ENCODE measurements at regions not wholly inside any gene's neighbourhood (a gene's known extent, or its start where the extent isn't known, plus 50 kb on each side); places are given as distances from the start of the nearest gene placed in this dataset.
"Not testable (repeated sequence)": the region's sequence is repeated elsewhere in the genome, so short reads cannot be mapped to it uniquely, and the experiment has no call there.

- in situ Hi-C loops (cut with HindIII; ENCODE audit: low pct_unique_long_range_greater_than_20kb, low sequenced_read_pairs); DNase-seq (ENCODE audit: low read depth in 1 of 2, low spot score in 1 of 2): not testable (repeated sequence)
Observed at GRCh38 chr16:18263046-18263445, 73.5 kb downstream of the NPIPA8 start.

- DNase-seq (ENCODE audit: low read depth in 1 of 2, low spot score in 1 of 2); in situ Hi-C loops (cut with HindIII; ENCODE audit: low pct_unique_long_range_greater_than_20kb, low sequenced_read_pairs): not testable (repeated sequence)
Observed at GRCh38 chr16:18261848-18262247, 74.7 kb downstream of the NPIPA8 start.

GRCh38 chr16:18259496-18260176 lies 76.9 kb downstream of the NPIPA8 start:
- DNase-seq (ENCODE audit: low read depth in 1 of 2, low spot score in 1 of 2); in situ Hi-C loops (cut with HindIII; ENCODE audit: low pct_unique_long_range_greater_than_20kb, low sequenced_read_pairs): not testable (repeated sequence)

GRCh38 chr16:18252943-18253342 lies 83.6 kb downstream of the NPIPA8 start:
- DNase-seq (ENCODE audit: low read depth in 1 of 2, low spot score in 1 of 2); in situ Hi-C loops (cut with HindIII; ENCODE audit: low pct_unique_long_range_greater_than_20kb, low sequenced_read_pairs): not testable (repeated sequence)

- DNase-seq (ENCODE audit: low read depth in 1 of 2, low spot score in 1 of 2); in situ Hi-C loops (cut with HindIII; ENCODE audit: low pct_unique_long_range_greater_than_20kb, low sequenced_read_pairs): not testable (repeated sequence)
Observed at GRCh38 chr16:18230505-18230904, 106.0 kb downstream of the NPIPA8 start.

- DNase-seq (ENCODE audit: low read depth in 1 of 2, low spot score in 1 of 2); in situ Hi-C loops (cut with HindIII; ENCODE audit: low pct_unique_long_range_greater_than_20kb, low sequenced_read_pairs): not testable (repeated sequence)
Observed at GRCh38 chr16:18222054-18223009, 114.2 kb downstream of the NPIPA8 start.

- DNase-seq (ENCODE audit: low read depth in 1 of 2, low spot score in 1 of 2); in situ Hi-C loops (cut with HindIII; ENCODE audit: low pct_unique_long_range_greater_than_20kb, low sequenced_read_pairs): not testable (repeated sequence)
Observed at GRCh38 chr16:18217741-18218140, 118.8 kb downstream of the NPIPA8 start.

GRCh38 chr16:18216814-18217213 lies 119.7 kb downstream of the NPIPA8 start:
- in situ Hi-C loops (cut with HindIII; ENCODE audit: low pct_unique_long_range_greater_than_20kb, low sequenced_read_pairs) = not testable (repeated sequence)

GRCh38 chr16:18213810-18214209 lies 122.7 kb downstream of the NPIPA8 start:
- in situ Hi-C loops (cut with HindIII; ENCODE audit: low pct_unique_long_range_greater_than_20kb, low sequenced_read_pairs); DNase-seq (ENCODE audit: low read depth in 1 of 2, low spot score in 1 of 2): not testable (repeated sequence)

More at GRCh38 chr16:18216814-18217213, 119.7 kb downstream of the NPIPA8 start:
- peak in 1 of 2 experiments; percentile 0 for DNase-seq (ENCODE audit: low read depth in 1 of 2, low spot score in 1 of 2)

- DNase-seq (ENCODE audit: low read depth in 1 of 2, low spot score in 1 of 2); in situ Hi-C loops (cut with HindIII; ENCODE audit: low pct_unique_long_range_greater_than_20kb, low sequenced_read_pairs): not testable (repeated sequence)
Observed at GRCh38 chr16:18211505-18211904, 125.0 kb downstream of the NPIPA8 start.

GRCh38 chr16:18204786-18205185 lies 131.8 kb downstream of the NPIPA8 start:
- in situ Hi-C loops (cut with HindIII; ENCODE audit: low pct_unique_long_range_greater_than_20kb, low sequenced_read_pairs); DNase-seq (ENCODE audit: low read depth in 1 of 2, low spot score in 1 of 2): not testable (repeated sequence)

- DNase-seq (ENCODE audit: low read depth in 1 of 2, low spot score in 1 of 2); in situ Hi-C loops (cut with HindIII; ENCODE audit: low pct_unique_long_range_greater_than_20kb, low sequenced_read_pairs): not testable (repeated sequence)
Observed at GRCh38 chr16:18204309-18204708, 132.2 kb downstream of the NPIPA8 start.

- in situ Hi-C loops (cut with HindIII; ENCODE audit: low pct_unique_long_range_greater_than_20kb, low sequenced_read_pairs) = not testable (repeated sequence)
Observed at GRCh38 chr16:18201511-18201910, 135.0 kb downstream of the NPIPA8 start.

GRCh38 chr16:18192389-18192788 lies 144.1 kb downstream of the NPIPA8 start:
- DNase-seq (ENCODE audit: low read depth in 1 of 2, low spot score in 1 of 2); in situ Hi-C loops (cut with HindIII; ENCODE audit: low pct_unique_long_range_greater_than_20kb, low sequenced_read_pairs): not testable (repeated sequence)

More at GRCh38 chr16:18201511-18201910, 135.0 kb downstream of the NPIPA8 start:
- DNase-seq (ENCODE audit: low read depth in 1 of 2, low spot score in 1 of 2) = not testable (repeated sequence)

GRCh38 chr16:18190179-18190578 lies 146.4 kb downstream of the NPIPA8 start:
- DNase-seq (ENCODE audit: low read depth in 1 of 2, low spot score in 1 of 2); in situ Hi-C loops (cut with HindIII; ENCODE audit: low pct_unique_long_range_greater_than_20kb, low sequenced_read_pairs): not testable (repeated sequence)

- in situ Hi-C loops (cut with HindIII; ENCODE audit: low pct_unique_long_range_greater_than_20kb, low sequenced_read_pairs) = not testable (repeated sequence)
Observed at GRCh38 chr16:18184755-18185154, 151.8 kb downstream of the NPIPA8 start.

GRCh38 chr16:18181028-18181427 lies 155.5 kb downstream of the NPIPA8 start:
- DNase-seq (ENCODE audit: low read depth in 1 of 2, low spot score in 1 of 2); in situ Hi-C loops (cut with HindIII; ENCODE audit: low pct_unique_long_range_greater_than_20kb, low sequenced_read_pairs): not testable (repeated sequence)

More at GRCh38 chr16:18184755-18185154, 151.8 kb downstream of the NPIPA8 start:
- DNase-seq (ENCODE audit: low read depth in 1 of 2, low spot score in 1 of 2) = not testable (repeated sequence)

- DNase-seq (ENCODE audit: low read depth in 1 of 2, low spot score in 1 of 2); in situ Hi-C loops (cut with HindIII; ENCODE audit: low pct_unique_long_range_greater_than_20kb, low sequenced_read_pairs): not testable (repeated sequence)
Observed at GRCh38 chr16:18173945-18174497, 162.5 kb downstream of the NPIPA8 start.
